ENCODE measurements at regions not wholly inside any gene's neighbourhood (a gene's known extent, or its start where the extent isn't known, plus 50 kb on each side); places are given as distances from the start of the nearest gene placed in this dataset.

GRCh38 chr11:106208760-106209159 lies 131.3 kb downstream of the AASDHPPT start:
- no peak for DNase-seq
- intact Hi-C loops (cut with DNase I) = no loop called here

- no peak for DNase-seq
- intact Hi-C loops (cut with DNase I) = no loop called here
Measured at GRCh38 chr11:106212081-106212480, 134.6 kb downstream of the AASDHPPT start.

- intact Hi-C loops (cut with DNase I) = no loop called here
- no peak for DNase-seq
Measured at GRCh38 chr11:106216281-106216680, 138.8 kb downstream of the AASDHPPT start.

GRCh38 chr11:106217456-106217855 lies 140.0 kb downstream of the AASDHPPT start:
- intact Hi-C loops (cut with DNase I) = no loop called here
- no peak for DNase-seq

GRCh38 chr11:106218106-106218505 lies 140.6 kb downstream of the AASDHPPT start:
- intact Hi-C loops (cut with DNase I) = no loop called here
- DNase-seq = no peak

- DNase-seq = no peak
- intact Hi-C loops (cut with DNase I) = no loop called here
Measured at GRCh38 chr11:106222626-106223025, 145.2 kb downstream of the AASDHPPT start.

GRCh38 chr11:106224172-106224571 lies 146.7 kb downstream of the AASDHPPT start:
- intact Hi-C loops (cut with DNase I) = no loop called here

GRCh38 chr11:106228996-106229395 lies 151.5 kb downstream of the AASDHPPT start:
- intact Hi-C loops (cut with DNase I) = no loop called here

More at GRCh38 chr11:106224172-106224571, 146.7 kb downstream of the AASDHPPT start:
- DNase-seq = no peak

GRCh38 chr11:106231591-106231990 lies 154.1 kb downstream of the AASDHPPT start:
- DNase-seq = no peak
- intact Hi-C loops (cut with DNase I) = no loop called here

More at GRCh38 chr11:106228996-106229395, 151.5 kb downstream of the AASDHPPT start:
- DNase-seq = no peak

- intact Hi-C loops (cut with DNase I) = no loop called here
- no peak for DNase-seq
Measured at GRCh38 chr11:106233191-106233590, 155.7 kb downstream of the AASDHPPT start.

- DNase-seq = no peak
- intact Hi-C loops (cut with DNase I) = no loop called here
Measured at GRCh38 chr11:106234794-106235193, 157.3 kb downstream of the AASDHPPT start.

- intact Hi-C loops (cut with DNase I) = no loop called here
- DNase-seq = no peak
Measured at GRCh38 chr11:106236295-106236694, 158.8 kb downstream of the AASDHPPT start.

- DNase-seq = no peak
- intact Hi-C loops (cut with DNase I) = no loop called here
Measured at GRCh38 chr11:106238704-106239360, 161.4 kb downstream of the AASDHPPT start.

- DNase-seq = no peak
- intact Hi-C loops (cut with DNase I) = no loop called here
Measured at GRCh38 chr11:106241601-106242257, 164.3 kb downstream of the AASDHPPT start.

- DNase-seq = no peak
- intact Hi-C loops (cut with DNase I) = no loop called here
Measured at GRCh38 chr11:106242718-106243415, 165.4 kb downstream of the AASDHPPT start.

- intact Hi-C loops (cut with DNase I) = no loop called here
- DNase-seq = no peak
Measured at GRCh38 chr11:106246495-106246894, 169.0 kb downstream of the AASDHPPT start.

GRCh38 chr11:106249617-106250239 lies 172.3 kb downstream of the AASDHPPT start:
- intact Hi-C loops (cut with DNase I) = no loop called here
- DNase-seq = no peak

GRCh38 chr11:106262852-106263251 lies 185.4 kb downstream of the AASDHPPT start:
- no peak for DNase-seq

GRCh38 chr11:106263527-106263926 lies 186.1 kb downstream of the AASDHPPT start:
- intact Hi-C loops (cut with DNase I) = no loop called here
- no peak for DNase-seq

More at GRCh38 chr11:106262852-106263251, 185.4 kb downstream of the AASDHPPT start:
- intact Hi-C loops (cut with DNase I) = no loop called here

- intact Hi-C loops (cut with DNase I) = no loop called here
- no peak for DNase-seq
Measured at GRCh38 chr11:106271086-106271485, 193.6 kb downstream of the AASDHPPT start.

GRCh38 chr11:106271686-106272085 lies 194.2 kb downstream of the AASDHPPT start:
- DNase-seq = no peak
- intact Hi-C loops (cut with DNase I) = no loop called here
